ENCODE measurements at regions not wholly inside any gene's neighbourhood (a gene's known extent, or its start where the extent isn't known, plus 50 kb on each side); places are given as distances from the start of the nearest gene placed in this dataset.

GRCh38 chr2:66034467-66034866 is 400.5 kb upstream of the MEIS1 start:
- ATAC-seq, result no peak
- no peaks in the 10 kb centered on the region for H3K9me3 ChIP-seq
- H3K27me3 ChIP-seq, result no peaks in the 10 kb centered on the region

GRCh38 chr2:66032226-66032775 is 402.6 kb upstream of the MEIS1 start:
- no peaks in the 10 kb centered on the region for H3K27me3 ChIP-seq
- H3K4me1 ChIP-seq, result no peaks in the 10 kb centered on the region
- H3K27ac ChIP-seq, result no peak overlapping the region
- ATAC-seq (no peak), DNase-seq (no peak)
- TF ChIP-seq CTCF (IDR thresholded peaks at IDR 0.05), result no peak
- no peak overlapping the region for H3K4me3 ChIP-seq
- H3K9me3 ChIP-seq, result no peaks in the 10 kb centered on the region
- intact Hi-C loops (cut with DNase I), result no loop called here
- no peaks in the 10 kb centered on the region for H3K36me3 ChIP-seq

More at GRCh38 chr2:66034467-66034866, 400.5 kb upstream of the MEIS1 start:
- intact Hi-C loops (cut with DNase I), result no loop called here
- Histone ChIP-seq H3K4me1 (no peaks in the 10 kb centered on the region), H3K27ac (no peak overlapping the region), H3K36me3 (no peaks in the 10 kb centered on the region), H3K4me3 (no peak overlapping the region)
- TF ChIP-seq CTCF (IDR thresholded peaks at IDR 0.05), result no peak
- no peak for DNase-seq

DNA sequence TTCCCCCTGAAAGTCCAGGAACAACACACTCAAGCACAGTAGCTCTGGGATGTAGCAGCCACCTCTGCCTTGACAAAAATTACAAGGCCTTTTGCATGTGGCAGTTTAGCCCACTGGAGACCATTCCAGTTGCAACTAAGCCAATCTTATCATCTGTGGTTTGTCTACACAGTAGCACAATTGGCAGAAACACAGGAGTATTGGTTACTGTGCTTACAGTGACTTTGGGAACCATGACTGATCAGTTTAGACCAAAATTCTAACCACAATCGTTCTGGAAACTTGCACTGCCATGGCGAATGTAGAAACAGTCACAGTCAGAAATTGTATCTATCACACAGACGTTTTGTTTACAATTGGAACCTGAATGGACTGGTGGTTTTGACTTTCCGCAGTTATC is 403.7 kb upstream of the MEIS1 start:
- Histone ChIP-seq H3K4me3 (no peak overlapping the region), H3K9me3 (no peaks in the 10 kb centered on the region), H3K36me3 (no peaks in the 10 kb centered on the region), H3K27me3 (no peaks in the 10 kb centered on the region), H3K27ac (no peak overlapping the region), H3K4me1 (no peaks in the 10 kb centered on the region)
- DNase-seq (no peak), ATAC-seq (no peak)
- TF ChIP-seq CTCF (IDR thresholded peaks at IDR 0.05), result no peak
- intact Hi-C loops (cut with DNase I), result no loop called here

DNA sequence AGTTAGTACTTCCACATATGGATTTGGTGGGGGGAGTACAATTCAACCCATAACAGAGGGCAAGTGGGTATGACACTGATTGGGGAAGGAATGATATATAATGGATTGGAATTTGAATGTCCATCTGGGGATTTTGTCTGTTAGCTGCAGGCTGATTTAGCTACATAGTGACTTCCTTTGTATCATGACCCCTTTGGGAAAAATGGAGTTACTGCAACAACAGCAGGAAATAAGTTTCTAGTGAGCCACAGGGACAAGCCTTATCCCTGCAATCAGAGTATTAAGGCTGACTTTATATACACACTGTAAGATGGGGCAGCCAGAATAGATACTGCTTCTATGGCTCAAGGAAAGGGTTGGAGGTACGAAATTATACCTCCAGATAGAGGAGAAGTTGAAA is 404.4 kb upstream of the MEIS1 start:
- intact Hi-C loops (cut with DNase I), result no loop called here

DNA sequence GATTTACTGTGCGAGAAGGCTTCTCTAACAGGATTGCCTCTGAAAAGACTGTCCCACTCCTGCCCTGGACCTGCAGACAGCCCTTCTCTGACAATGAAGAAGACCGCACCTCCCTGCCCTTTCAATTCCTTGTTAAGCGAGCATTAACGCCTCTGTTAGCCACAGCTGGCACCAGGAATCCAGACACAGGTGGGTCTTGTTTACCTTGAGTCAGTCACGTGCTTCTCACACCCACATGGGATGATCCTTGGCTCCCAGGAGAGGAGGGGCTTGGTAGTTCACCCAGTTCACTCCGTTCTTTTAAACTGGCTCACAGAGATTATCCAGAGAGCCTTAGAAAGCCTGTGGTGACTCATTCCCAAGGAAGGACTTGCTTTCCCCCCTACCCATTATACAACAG is 410.5 kb upstream of the MEIS1 start:
- no peak overlapping the region for H3K27ac ChIP-seq
- no peaks in the 10 kb centered on the region for H3K27me3 ChIP-seq
- H3K36me3 ChIP-seq, result no peaks in the 10 kb centered on the region
- H3K9me3 ChIP-seq, result no peaks in the 10 kb centered on the region
- no peak for TF ChIP-seq CTCF (IDR thresholded peaks at IDR 0.05)
- H3K4me3 ChIP-seq, result no peak overlapping the region
- intact Hi-C loops (cut with DNase I), result no loop called here
- DNase-seq, result no peak
- H3K4me1 ChIP-seq, result no peaks in the 10 kb centered on the region
- ATAC-seq, result peak; percentile 35

More for the DNA sequence above, 404.4 kb upstream of the MEIS1 start:
- no peak for TF ChIP-seq CTCF (IDR thresholded peaks at IDR 0.05)
- H3K4me3 ChIP-seq, result no peak overlapping the region
- H3K9me3 ChIP-seq, result no peaks in the 10 kb centered on the region
- H3K36me3 ChIP-seq, result no peaks in the 10 kb centered on the region
- no peak for ATAC-seq
- no peak overlapping the region for H3K27ac ChIP-seq
- no peak for DNase-seq
- no peaks in the 10 kb centered on the region for H3K4me1 ChIP-seq
- H3K27me3 ChIP-seq, result no peaks in the 10 kb centered on the region

DNA sequence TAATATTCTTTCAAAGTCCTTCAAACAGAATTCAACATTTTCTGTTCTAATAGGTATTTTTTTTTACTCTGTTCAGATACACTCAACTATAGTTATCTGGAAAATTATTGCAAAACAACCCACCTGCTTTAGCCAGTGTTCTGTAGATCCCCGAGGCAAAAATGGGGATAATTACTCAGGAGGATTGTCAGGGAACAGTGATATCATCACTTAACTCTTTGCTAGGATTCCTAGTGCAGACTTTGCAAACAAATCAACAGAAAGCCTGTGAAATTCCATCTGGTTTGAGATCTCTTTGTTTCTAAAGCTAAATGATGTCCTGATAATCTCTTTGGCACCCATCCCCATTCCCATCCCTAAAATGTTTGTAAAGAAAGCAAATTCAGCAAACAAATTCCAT is 413.6 kb upstream of the MEIS1 start:
- ATAC-seq (no peak), DNase-seq (no peak)
- intact Hi-C loops (cut with DNase I), result no loop called here
- no peak overlapping the region for H3K27ac ChIP-seq
- no peak for TF ChIP-seq CTCF (IDR thresholded peaks at IDR 0.05)
- H3K36me3 ChIP-seq, result no peaks in the 10 kb centered on the region
- no peak overlapping the region for H3K4me3 ChIP-seq
- H3K9me3 ChIP-seq, result no peaks in the 10 kb centered on the region
- no peaks in the 10 kb centered on the region for H3K27me3 ChIP-seq
- H3K4me1 ChIP-seq, result no peaks in the 10 kb centered on the region

Measured in upper lobe of right lung (tissue), 1 donor.